H9 (cell line): ENCODE measurements at regions not wholly inside any gene's neighbourhood (a gene's known extent, or its start where the extent isn't known, plus 50 kb on each side); places are given as distances from the start of the nearest gene placed in this dataset.

Experiments
- DNase-seq: peaks from one replicate; pipeline ENCODE4 v3.0.0-alpha.2; 2017
- H2AFZ ChIP-seq: one replicate; pipeline ENCODE4 v1.6.1; 2013; ENCODE audit warnings: mild to moderate bottlenecking, low read length, control low read depth, moderate library complexity
- H2AK5ac ChIP-seq: 2 replicates; pipeline ENCODE4 v1.6.1; 2013; ENCODE audit warnings: low read length, control low read depth, mixed read lengths; ENCODE audit not compliant: insufficient read length
- H2BK120ac ChIP-seq: one replicate; pipeline ENCODE4 v1.6.1; 2013; ENCODE audit warnings: low read depth, mild to moderate bottlenecking, low read length, control low read depth, inconsistent platforms; ENCODE audit not compliant: poor library complexity, severe bottlenecking
- H2BK12ac ChIP-seq: 2 replicates; pipeline ENCODE4 v1.6.1; 2013; ENCODE audit warnings: low read length, control low read depth, mixed read lengths, low read depth; ENCODE audit not compliant: insufficient read length
- H2BK15ac ChIP-seq: 2 replicates; pipeline ENCODE4 v1.6.1; 2013; ENCODE audit warnings: low read depth, low read length, control low read depth
- H2BK20ac ChIP-seq: one replicate; pipeline ENCODE4 v1.6.1; 2013; ENCODE audit warnings: low read depth, mild to moderate bottlenecking, low read length, control low read depth, inconsistent platforms; ENCODE audit not compliant: poor library complexity, severe bottlenecking
- H2BK5ac ChIP-seq: 2 replicates; pipeline ENCODE4 v1.6.1; 2013; ENCODE audit warnings: low read length, control low read depth, mixed read lengths; ENCODE audit not compliant: insufficient read length
- H3K14ac ChIP-seq: 2 replicates; pipeline ENCODE4 v1.6.1; 2013; ENCODE audit warnings: low read length, control low read depth; ENCODE audit not compliant: insufficient read depth
- H3K18ac ChIP-seq: 2 replicates; pipeline ENCODE4 v1.6.1; 2013; ENCODE audit warnings: low read depth, mild to moderate bottlenecking, mixed read lengths, low read length, control low read depth; ENCODE audit not compliant: insufficient read length
- H3K23ac ChIP-seq: 2 replicates; pipeline ENCODE4 v1.6.1; 2013; ENCODE audit warnings: low read length, control low read depth, mixed read lengths, low read depth; ENCODE audit not compliant: insufficient read length
- H3K23me2 ChIP-seq: 2 replicates; pipeline ENCODE4 v1.6.1; 2013; ENCODE audit warnings: low read depth, mild to moderate bottlenecking, mixed read lengths, low read length, control low read depth; ENCODE audit not compliant: insufficient read length, poor library complexity, severe bottlenecking
- H3K27ac ChIP-seq: 2 replicates; pipeline ENCODE4 v1.5.1; 2013; ENCODE audit warnings: low read length, control low read depth, mixed read lengths, low read depth; ENCODE audit not compliant: insufficient read length
- H3K27me3 ChIP-seq: 2 replicates; pipeline ENCODE4 v1.6.1; 2013; ENCODE audit warnings: low read length, control low read depth, inconsistent platforms; ENCODE audit not compliant: insufficient read depth
- H3K4ac ChIP-seq: 2 replicates; pipeline ENCODE4 v1.6.1; 2013; ENCODE audit warnings: low read depth, mild to moderate bottlenecking, control low read depth, inconsistent platforms, low read length, moderate library complexity
- H3K4me1 ChIP-seq: 2 replicates; pipeline ENCODE4 v1.6.1; 2013; ENCODE audit warnings: low read length, control low read depth, inconsistent platforms; ENCODE audit not compliant: insufficient read depth
- H3K4me2 ChIP-seq: 2 replicates; pipeline ENCODE4 v1.6.1; 2013; ENCODE audit warnings: low read length, control low read depth, mixed read lengths; ENCODE audit not compliant: insufficient read length, insufficient read depth
- H3K56ac ChIP-seq: 2 replicates; pipeline ENCODE4 v1.6.1; 2013; ENCODE audit warnings: low read depth, mild to moderate bottlenecking, mixed read lengths, low read length, control low read depth; ENCODE audit not compliant: insufficient read length
- H3K79me1 ChIP-seq: 2 replicates; pipeline ENCODE4 v1.6.1; 2013; ENCODE audit warnings: low read depth, mild to moderate bottlenecking, moderate library complexity, low read length, control low read depth, inconsistent platforms; ENCODE audit not compliant: insufficient read depth, poor library complexity, severe bottlenecking
- H3K79me2 ChIP-seq: 2 replicates; pipeline ENCODE4 v1.6.1; 2013; ENCODE audit warnings: low read length, control low read depth, inconsistent platforms; ENCODE audit not compliant: insufficient read depth
- H3K9ac ChIP-seq: 2 replicates; pipeline ENCODE4 v1.6.1; 2013; ENCODE audit warnings: low read length, control low read depth, mixed read lengths; ENCODE audit not compliant: insufficient read length; ENCODE audit errors: extremely low read depth
- H3K9me3 ChIP-seq: one replicate; pipeline ENCODE4 v1.6.1; 2013; ENCODE audit warnings: low read depth, low read length, inconsistent platforms; ENCODE audit not compliant: control insufficient read depth
- H3T11ph ChIP-seq: one replicate; pipeline ENCODE4 v1.6.1; 2013; ENCODE audit warnings: mild to moderate bottlenecking, low read length, control low read depth, inconsistent platforms
- H4K20me1 ChIP-seq: one replicate; pipeline ENCODE4 v1.6.1; 2013; ENCODE audit not compliant: control insufficient read depth, insufficient read length, insufficient read depth
- H4K5ac ChIP-seq: 2 replicates; pipeline ENCODE4 v1.6.1; 2013; ENCODE audit warnings: low read depth, mild to moderate bottlenecking, mixed read lengths, low read length, control low read depth; ENCODE audit not compliant: insufficient read length
- H4K8ac ChIP-seq: replicated peaks from 2 replicates; pipeline ENCODE4 v1.6.1; 2013; ENCODE audit warnings: low read length, control low read depth, mixed read lengths, low read depth; ENCODE audit not compliant: insufficient read length
- H4K91ac ChIP-seq: 2 replicates; pipeline ENCODE4 v1.6.1; 2013; ENCODE audit warnings: low read depth, mild to moderate bottlenecking, moderate library complexity, mixed read lengths, low read length, control low read depth; ENCODE audit not compliant: insufficient read length
- H3K27ac Mint-ChIP-seq, 3 experiments: 2 replicates in 2 of 3; 3 replicates in 1 of 3; pipeline ENCODE4 v1.8.0; 2020 to 2021; ENCODE audit warnings: mixed read lengths in 3 of 3, mild to moderate bottlenecking in 1 of 3, moderate library complexity in 1 of 3
- H3K27me3 Mint-ChIP-seq: 2 replicates; pipeline ENCODE4 v1.8.0; 2021; ENCODE audit warnings: low read depth, mild to moderate bottlenecking, moderate library complexity, mixed read lengths
- H3K36me3 Mint-ChIP-seq, 3 experiments: 2 replicates in 2 of 3; 3 replicates in 1 of 3; pipeline ENCODE4 v1.8.0; 2020 to 2021; ENCODE audit warnings: low read depth in 3 of 3, mixed read lengths in 3 of 3; ENCODE audit not compliant: insufficient read depth in 1 of 3
- H3K4me1 Mint-ChIP-seq, 2 experiments: 2 replicates each; pipeline ENCODE4 v1.8.0; 2020; ENCODE audit warnings: mixed read lengths in 2 of 2
- H3K4me3 Mint-ChIP-seq, 2 experiments: 2 replicates in 1 of 2; 3 replicates in 1 of 2; pipeline ENCODE4 v1.8.0; 2020 to 2021; ENCODE audit warnings: mild to moderate bottlenecking in 2 of 2, mixed read lengths in 2 of 2, moderate library complexity in 1 of 2
- H3K9me3 Mint-ChIP-seq, 2 experiments: 2 replicates in 1 of 2; 3 replicates in 1 of 2; pipeline ENCODE4 v1.8.0; 2020; ENCODE audit warnings: mild to moderate bottlenecking in 2 of 2, mixed read lengths in 2 of 2, moderate library complexity in 1 of 2
- CTCF ChIP-seq: fragments of 200-600 bp; sonication (generic); conservative IDR thresholded peaks from 3 replicates; pipeline ENCODE4 v1.8.0; 2021; ENCODE audit warnings: antibody characterized with exemption, mild to moderate bottlenecking
- WGBS: extraction: QIAGEN DNeasy Blood & Tissue Kit; methylation state at CpG from one replicate; pipeline ENCODE4 v1.1.7; 2013; ENCODE audit warnings: missing lambda C conversion rate, low lambda C conversion rate, mixed read lengths; ENCODE audit not compliant: insufficient read length; ENCODE audit errors: extremely low coverage; 5-methylcytosine and 5-hydroxymethylcytosine counted together

- Histone ChIP-seq H2AFZ (no peak overlapping the region), H3T11ph (no peak overlapping the region), H3K4me2 (no peak overlapping the region), H3K4me1 (no peaks in the 10 kb centered on the region), H3K79me1 (no peaks in the 10 kb centered on the region), H2BK20ac (no peak overlapping the region), H3K27ac (no peak overlapping the region), H3K23me2 (no peaks in the 10 kb centered on the region), H2BK12ac (no peak overlapping the region), H4K91ac (no peak overlapping the region), H2BK120ac (no peak overlapping the region), H3K27me3 (no peaks in the 10 kb centered on the region), H3K4ac (no peak overlapping the region), H2BK5ac (no peak overlapping the region), H2BK15ac (no peak overlapping the region), H3K18ac (no peak overlapping the region), H3K9ac (no peak overlapping the region), H3K9me3 (no peaks in the 10 kb centered on the region), H3K14ac (no peak overlapping the region), H2AK5ac (no peak overlapping the region), H3K79me2 (no peaks in the 10 kb centered on the region), H4K20me1 (no peaks in the 10 kb centered on the region), H3K56ac (no peak overlapping the region), H3K23ac (no peak overlapping the region), H4K8ac (no peak overlapping the region), H4K5ac (no peak overlapping the region)
- no peaks in the 10 kb centered on the region for H3K9me3 Mint-ChIP-seq
- WGBS: no CpG with 5 or more reads among the region's 1 CpG
- DNase-seq: no peak
- H3K27me3 Mint-ChIP-seq: no peaks in the 10 kb centered on the region
- H3K4me3 Mint-ChIP-seq: no peak overlapping the region
- no peak for TF ChIP-seq CTCF
- no peaks in the 10 kb centered on the region for H3K36me3 Mint-ChIP-seq
- H3K27ac Mint-ChIP-seq: no peak overlapping the region
- no peaks in the 10 kb centered on the region for H3K4me1 Mint-ChIP-seq
Observed at GRCh38 chr4:134722306-134722705, 520.7 kb upstream of the PABPC4L start.
